Endothelial cell of hepatic sinusoid (primary cell): ENCODE measurements at regions not wholly inside any gene's neighbourhood (a gene's known extent, or its start where the extent isn't known, plus 50 kb on each side); places are given as distances from the start of the nearest gene placed in this dataset.
"Not testable (repeated sequence)": the region's sequence is repeated elsewhere in the genome, so short reads cannot be mapped to it uniquely, and the experiment has no call there.

Experiments used
- in situ Hi-C: cut with HindIII; loops from 2 replicates; pipeline ENCODE4 v1.10.0; 2017; ENCODE audit warnings: low sequenced_read_pairs

DNA sequence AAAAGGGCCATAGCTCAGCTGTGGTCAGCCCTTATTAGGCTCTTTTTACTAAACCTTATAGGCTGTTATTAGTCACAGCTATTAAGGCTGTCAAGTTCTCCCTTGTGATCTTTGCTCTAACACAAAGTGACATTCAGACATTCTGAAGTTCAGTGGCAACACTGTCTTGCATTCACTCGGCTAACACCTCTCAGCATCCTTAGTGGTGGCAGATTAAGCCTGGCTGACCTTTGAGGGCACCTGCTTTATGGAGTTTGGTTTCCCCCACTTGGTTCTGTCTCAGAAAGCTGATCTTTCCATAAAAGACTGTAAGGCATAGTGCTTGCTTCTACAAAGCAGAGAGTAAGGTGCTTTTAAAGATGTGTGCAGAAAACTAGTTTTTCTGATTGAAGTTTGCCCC lies 677.4 kb upstream of the TMEM132C start:
- in situ Hi-C loops, result no loop called here

DNA sequence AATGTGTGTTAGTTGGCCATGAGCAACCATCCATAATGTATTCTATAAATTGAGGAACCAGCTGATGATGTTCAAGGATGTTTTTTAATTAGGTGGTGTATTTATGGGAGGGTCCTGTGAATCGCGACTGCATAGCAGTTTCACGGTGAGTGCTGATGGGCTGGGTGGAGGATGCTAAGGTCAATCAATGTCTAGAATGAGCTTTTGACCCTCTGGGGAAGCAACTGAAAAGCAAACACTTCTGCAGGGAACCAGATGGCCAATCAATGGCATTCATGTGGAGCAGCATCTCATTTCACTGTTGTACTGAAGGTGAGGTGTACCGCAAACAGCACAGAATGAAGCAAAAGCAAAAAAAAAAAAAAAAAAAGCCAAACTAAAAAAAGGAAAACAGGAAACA lies 676.1 kb upstream of the TMEM132C start:
- in situ Hi-C loops, result no loop called here

DNA sequence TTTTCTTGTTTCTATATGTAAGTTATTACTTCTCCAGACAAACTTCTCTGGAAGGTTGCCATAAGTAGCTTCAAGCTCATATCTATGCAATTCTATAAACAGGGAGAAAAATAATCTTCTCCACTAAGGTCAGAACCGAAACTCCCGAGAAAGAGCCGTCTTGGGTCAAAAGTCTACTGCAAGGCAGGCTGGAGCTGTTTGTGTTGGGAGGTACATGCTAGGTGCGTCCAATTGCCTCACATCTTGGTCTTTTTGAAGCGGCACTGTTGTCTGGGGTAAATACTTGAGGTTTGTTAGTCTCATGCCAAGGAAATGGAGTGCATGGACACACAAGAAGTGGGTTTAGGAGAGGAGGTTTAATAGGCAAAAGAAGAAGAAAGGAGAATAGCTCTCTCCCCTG lies 674.7 kb upstream of the TMEM132C start:
- in situ Hi-C loops, result no loop called here

DNA sequence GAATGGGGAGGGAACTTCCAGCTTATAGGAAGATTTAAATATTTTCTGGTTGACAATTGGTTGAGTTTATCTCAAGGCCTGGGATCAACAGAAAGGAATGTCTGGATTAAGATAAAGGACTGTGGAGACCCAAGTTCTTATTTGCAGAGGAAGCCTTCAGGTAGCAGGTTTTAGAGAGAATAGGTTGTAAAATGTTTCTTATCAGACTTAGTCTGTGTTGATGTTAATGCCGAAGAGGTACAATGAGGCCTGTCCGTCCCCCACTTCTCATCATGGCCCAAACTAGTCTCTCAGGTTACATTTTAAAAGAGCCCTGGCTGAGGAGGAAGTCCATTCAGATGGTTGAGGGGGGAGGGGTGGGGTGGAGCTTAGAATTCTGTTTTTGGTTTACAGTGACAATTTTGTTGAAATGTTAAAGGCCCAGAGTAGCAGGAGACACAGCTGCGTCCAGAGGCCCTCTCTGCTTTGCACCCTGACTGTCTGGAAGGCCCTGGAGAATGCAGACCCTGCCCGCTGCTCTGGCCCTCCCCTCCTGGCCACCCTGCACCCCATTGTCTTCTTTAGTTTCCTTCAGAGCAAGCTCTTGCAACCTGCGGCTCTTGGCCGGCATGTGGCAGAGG lies 672.5 kb upstream of the TMEM132C start:
- in situ Hi-C loops, result no loop called here

DNA sequence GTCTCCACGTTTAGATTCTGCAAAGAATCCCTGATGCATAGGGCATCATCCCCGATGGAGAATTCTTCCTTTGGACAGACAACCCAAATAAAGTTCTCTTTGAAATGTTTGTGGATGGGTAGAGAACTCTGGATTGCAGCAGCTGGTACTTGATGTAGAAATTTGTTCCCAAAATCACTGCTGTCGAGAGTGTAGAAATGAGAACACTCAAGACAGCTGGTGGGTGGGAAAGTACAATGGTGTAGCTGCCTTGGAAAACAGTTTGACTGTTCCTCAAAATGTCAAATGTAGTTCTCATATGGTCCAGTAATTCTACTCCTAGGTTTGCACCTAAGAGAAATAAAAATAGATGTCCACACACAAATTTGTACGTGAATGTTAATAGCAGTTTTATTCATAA lies 671.5 kb upstream of the TMEM132C start:
- in situ Hi-C loops, result no loop called here

- in situ Hi-C loops, result no loop called here
Measured at GRCh38 chr12:127596891-127597290, 670.1 kb upstream of the TMEM132C start.

GRCh38 chr12:127599436-127599835 lies 667.5 kb upstream of the TMEM132C start:
- in situ Hi-C loops, result no loop called here

DNA sequence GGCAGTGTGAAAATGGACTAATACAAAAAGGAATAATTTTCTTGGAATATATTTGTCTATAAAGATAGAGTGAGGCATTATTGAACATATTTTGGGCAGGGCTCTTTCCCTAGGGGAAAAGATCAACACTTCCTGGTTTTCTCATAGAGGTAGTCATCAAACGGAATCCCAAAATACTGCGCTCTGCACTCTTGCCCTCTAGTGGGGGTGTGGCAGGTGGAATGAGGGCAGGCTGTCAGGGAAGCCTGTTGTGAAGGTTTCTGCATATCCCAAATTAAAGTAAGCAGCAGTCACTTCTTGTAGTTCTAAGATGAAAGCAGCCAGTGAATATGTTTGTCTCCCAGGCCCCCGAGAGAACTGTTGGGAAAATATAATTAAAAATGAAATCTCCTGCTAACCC lies 666.8 kb upstream of the TMEM132C start:
- in situ Hi-C loops, result no loop called here

- in situ Hi-C loops, result no loop called here
Measured at GRCh38 chr12:127606476-127607015, 660.4 kb upstream of the TMEM132C start.

GRCh38 chr12:127607146-127607725 lies 659.7 kb upstream of the TMEM132C start:
- in situ Hi-C loops, result no loop called here

DNA sequence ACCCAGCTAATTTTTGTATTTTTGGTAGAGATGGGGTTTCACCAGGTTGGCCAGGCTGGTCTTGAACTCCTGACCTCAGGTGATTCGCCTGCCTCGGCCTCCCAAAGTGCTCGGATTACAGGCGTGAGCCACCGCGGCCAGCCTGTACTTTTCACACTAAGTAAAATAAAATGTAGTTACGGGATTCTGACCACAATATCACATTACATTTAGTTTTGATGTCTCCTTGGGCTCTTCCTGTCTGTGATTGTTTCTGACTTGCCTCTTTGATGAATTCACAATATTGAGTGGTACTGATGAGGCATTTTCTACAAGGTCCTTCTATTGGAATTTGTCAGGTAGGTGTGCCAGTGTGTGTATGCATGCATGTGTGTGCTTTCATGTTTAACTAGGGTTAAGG lies 658.6 kb upstream of the TMEM132C start:
- in situ Hi-C loops, result not testable (repeated sequence)

- in situ Hi-C loops, result no loop called here
Measured at GRCh38 chr12:127613056-127613455, 653.9 kb upstream of the TMEM132C start.

DNA sequence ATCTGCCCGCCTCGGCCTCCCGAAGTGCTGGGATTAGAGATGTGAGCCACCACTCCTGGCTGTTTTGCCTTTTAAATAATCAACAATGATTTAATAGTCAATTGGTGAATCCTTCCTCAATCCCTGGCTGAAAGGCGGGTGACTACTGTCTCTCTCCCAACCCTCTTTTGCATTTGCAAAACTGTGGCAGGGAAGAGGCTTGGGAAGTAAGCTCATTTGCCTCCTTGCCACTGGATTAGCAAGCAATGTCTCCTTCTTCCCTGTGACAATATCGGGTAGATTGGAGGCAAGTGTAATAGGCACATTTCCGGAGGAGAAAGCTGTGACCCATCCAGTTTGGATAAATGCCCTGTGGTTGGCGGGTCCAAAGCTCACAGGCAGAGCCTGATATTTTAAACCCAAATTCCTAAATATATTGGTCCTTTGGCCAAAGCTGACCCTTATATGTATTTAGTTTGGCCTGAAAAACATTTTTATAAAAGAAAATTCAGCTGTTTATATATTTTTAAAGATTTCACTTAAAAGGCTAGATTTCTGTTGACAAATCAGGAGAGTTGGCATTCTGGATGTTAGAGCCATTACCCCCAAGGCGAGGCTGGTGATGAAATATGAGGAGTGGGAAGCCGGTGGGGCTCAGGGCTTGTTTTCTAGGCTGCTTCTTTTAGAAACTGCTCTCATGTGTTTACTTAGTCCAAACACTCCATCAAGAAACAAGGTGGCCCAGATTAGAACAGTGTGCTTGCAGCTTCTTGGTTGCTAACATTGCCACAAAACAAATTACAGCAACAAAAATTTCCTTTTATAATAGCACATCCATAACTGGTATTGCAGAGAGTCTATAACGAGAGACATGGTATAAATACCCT lies 646.9 kb upstream of the TMEM132C start:
- in situ Hi-C loops, result no loop called here

GRCh38 chr12:127620735-127621355 lies 646.1 kb upstream of the TMEM132C start:
- in situ Hi-C loops, result no loop called here

GRCh38 chr12:127621366-127621765 lies 645.6 kb upstream of the TMEM132C start:
- in situ Hi-C loops, result no loop called here

GRCh38 chr12:127623362-127623761 lies 643.6 kb upstream of the TMEM132C start:
- in situ Hi-C loops, result no loop called here

DNA sequence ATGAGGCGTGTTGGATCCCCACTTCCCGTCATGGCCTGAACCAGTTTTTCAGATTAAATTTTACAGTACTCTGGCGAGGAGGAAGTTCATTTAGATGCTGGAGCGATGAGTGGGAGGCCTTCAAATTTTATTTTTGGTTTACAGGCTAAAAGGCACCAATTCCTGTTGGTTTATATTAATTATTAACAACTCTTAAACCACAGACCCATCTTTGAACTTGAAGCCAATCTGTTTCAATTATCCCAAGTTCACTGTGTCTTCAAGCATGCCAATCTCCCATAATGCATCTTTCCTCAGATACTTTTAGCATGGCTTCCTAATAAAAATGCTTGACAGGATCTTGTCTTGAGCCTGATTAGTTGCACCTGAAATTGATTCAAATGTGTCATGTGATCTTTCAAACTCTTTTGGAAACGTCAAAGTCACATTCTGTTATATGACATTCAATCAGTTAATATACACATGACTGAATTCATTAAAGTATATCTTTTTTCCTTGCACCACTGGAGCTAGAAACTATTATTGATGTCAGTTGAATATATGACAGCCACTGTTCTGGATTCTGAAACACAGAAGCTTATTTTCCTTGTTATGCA lies 641.7 kb upstream of the TMEM132C start:
- in situ Hi-C loops, result no loop called here

- in situ Hi-C loops, result no loop called here
Measured at GRCh38 chr12:127628645-127629044, 638.3 kb upstream of the TMEM132C start.

- in situ Hi-C loops, result no loop called here
Measured at GRCh38 chr12:127629066-127629820, 637.7 kb upstream of the TMEM132C start.

DNA sequence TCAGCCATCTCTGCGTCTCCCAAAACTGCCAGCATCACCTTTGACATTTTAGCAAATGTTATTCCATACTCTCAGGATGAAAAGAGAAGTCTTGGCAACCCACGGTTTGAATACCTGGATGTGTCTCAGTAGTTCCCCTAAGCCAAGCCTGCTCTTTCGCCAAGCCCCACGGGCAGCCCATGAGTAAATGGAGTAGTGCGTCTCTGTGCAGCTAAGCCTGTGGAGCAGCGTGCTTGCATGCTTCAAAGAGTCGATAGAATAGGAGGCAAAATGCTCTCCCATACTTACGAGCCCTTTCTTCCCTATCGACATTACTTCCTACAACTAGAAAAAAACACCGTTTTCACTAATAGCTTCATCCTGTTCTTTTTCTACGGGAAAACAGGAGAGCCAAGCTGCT lies 634.5 kb upstream of the TMEM132C start:
- in situ Hi-C loops, result no loop called here
